ENCODE measurements at regions not wholly inside any gene's neighbourhood (a gene's known extent, or its start where the extent isn't known, plus 50 kb on each side); places are given as distances from the start of the nearest gene placed in this dataset.
"Not testable (repeated sequence)": the region's sequence is repeated elsewhere in the genome, so short reads cannot be mapped to it uniquely, and the experiment has no call there.

GRCh38 chr7:152539190-152539495 lies 103.3 kb upstream of the KMT2C start:
- DNase-seq = not testable (repeated sequence)

- DNase-seq = not testable (repeated sequence)
Observed at GRCh38 chr7:152538346-152539189, 102.8 kb upstream of the KMT2C start.

GRCh38 chr7:152537639-152538038 lies 101.8 kb upstream of the KMT2C start:
- DNase-seq = no peak

GRCh38 chr7:152528612-152529011 lies 92.8 kb upstream of the KMT2C start:
- no peak for DNase-seq

GRCh38 chr7:152527610-152528032 lies 91.8 kb upstream of the KMT2C start:
- no peak for DNase-seq

GRCh38 chr7:152523916-152524315 lies 88.1 kb upstream of the KMT2C start:
- no peak for DNase-seq

GRCh38 chr7:152522571-152523067 lies 86.8 kb upstream of the KMT2C start:
- peak; percentile 78 for DNase-seq

GRCh38 chr7:152521420-152522337 lies 85.9 kb upstream of the KMT2C start:
- DNase-seq = no peak

- DNase-seq = no peak
Observed at GRCh38 chr7:152520861-152521302, 85.1 kb upstream of the KMT2C start.

GRCh38 chr7:152519290-152519689 lies 83.5 kb upstream of the KMT2C start:
- no peak for DNase-seq

GRCh38 chr7:152516216-152516615 lies 80.4 kb upstream of the KMT2C start:
- DNase-seq = no peak

- DNase-seq = not testable (repeated sequence)
Observed at GRCh38 chr7:152515266-152515950, 79.6 kb upstream of the KMT2C start.

- no peak for DNase-seq
Observed at GRCh38 chr7:152514771-152515105, 78.9 kb upstream of the KMT2C start.

GRCh38 chr7:152513861-152514770 lies 78.3 kb upstream of the KMT2C start:
- no peak for DNase-seq

- DNase-seq = no peak
Observed at GRCh38 chr7:152512706-152513105, 76.9 kb upstream of the KMT2C start.

- no peak for DNase-seq
Observed at GRCh38 chr7:152511736-152512135, 75.9 kb upstream of the KMT2C start.

- DNase-seq = no peak
Observed at GRCh38 chr7:152508701-152509100, 72.9 kb upstream of the KMT2C start.

GRCh38 chr7:152505606-152506005 lies 69.8 kb upstream of the KMT2C start:
- DNase-seq = no peak

- DNase-seq = no peak
Observed at GRCh38 chr7:152504816-152505215, 69.0 kb upstream of the KMT2C start.

GRCh38 chr7:152504367-152504766 lies 68.6 kb upstream of the KMT2C start:
- no peak for DNase-seq

- no peak for DNase-seq
Observed at GRCh38 chr7:152502813-152503790, 67.3 kb upstream of the KMT2C start.
